ENCODE measurements at regions not wholly inside any gene's neighbourhood (a gene's known extent, or its start where the extent isn't known, plus 50 kb on each side); places are given as distances from the start of the nearest gene placed in this dataset.

- TF ChIP-seq, protein P1, sequence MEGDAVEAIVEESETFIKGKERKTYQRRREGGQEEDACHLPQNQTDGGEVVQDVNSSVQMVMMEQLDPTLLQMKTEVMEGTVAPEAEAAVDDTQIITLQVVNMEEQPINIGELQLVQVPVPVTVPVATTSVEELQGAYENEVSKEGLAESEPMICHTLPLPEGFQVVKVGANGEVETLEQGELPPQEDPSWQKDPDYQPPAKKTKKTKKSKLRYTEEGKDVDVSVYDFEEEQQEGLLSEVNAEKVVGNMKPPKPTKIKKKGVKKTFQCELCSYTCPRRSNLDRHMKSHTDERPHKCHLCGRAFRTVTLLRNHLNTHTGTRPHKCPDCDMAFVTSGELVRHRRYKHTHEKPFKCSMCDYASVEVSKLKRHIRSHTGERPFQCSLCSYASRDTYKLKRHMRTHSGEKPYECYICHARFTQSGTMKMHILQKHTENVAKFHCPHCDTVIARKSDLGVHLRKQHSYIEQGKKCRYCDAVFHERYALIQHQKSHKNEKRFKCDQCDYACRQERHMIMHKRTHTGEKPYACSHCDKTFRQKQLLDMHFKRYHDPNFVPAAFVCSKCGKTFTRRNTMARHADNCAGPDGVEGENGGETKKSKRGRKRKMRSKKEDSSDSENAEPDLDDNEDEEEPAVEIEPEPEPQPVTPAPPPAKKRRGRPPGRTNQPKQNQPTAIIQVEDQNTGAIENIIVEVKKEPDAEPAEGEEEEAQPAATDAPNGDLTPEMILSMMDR (IDR thresholded peaks at IDR 0.05; ENCODE audit: low read length) = no peak
- no peak for TF ChIP-seq EZH2phosphoT487 (IDR thresholded peaks at IDR 0.05; ENCODE audit: low read length)
These were observed 66.0 kb downstream of the ARL4C start for GRCh38 chr2:234430871-234431270.
